ENCODE measurements at regions not wholly inside any gene's neighbourhood (a gene's known extent, or its start where the extent isn't known, plus 50 kb on each side); places are given as distances from the start of the nearest gene placed in this dataset.

GRCh38 chr13:23081220-23081619 is 99.6 kb upstream of the SGCG start:
- ChIA-PET POLR2A (no interaction called here), CTCF (no interaction called here)
- H3K36me3 ChIP-seq (ENCODE audit: control insufficient read depth, insufficient read depth, low read length), result no peaks in the 10 kb centered on the region
- H3K4me3 ChIP-seq (ENCODE audit: low read depth, low read length), result no peak overlapping the region
- DNase-seq (ENCODE audit: low read depth), result no peak
- no peaks in the 10 kb centered on the region for H3K27me3 ChIP-seq (ENCODE audit: control insufficient read depth, insufficient read depth, low read length)
- TF ChIP-seq CTCF (IDR thresholded peaks at IDR 0.05; ENCODE audit: insufficient read depth, low read depth, low read length), result no peak

GRCh38 chr13:23081901-23082300 is 98.9 kb upstream of the SGCG start:
- TF ChIP-seq CTCF (IDR thresholded peaks at IDR 0.05; ENCODE audit: insufficient read depth, low read depth, low read length), result no peak
- CTCF ChIA-PET, result no interaction called here
- Histone ChIP-seq H3K27me3 (ENCODE audit: control insufficient read depth, insufficient read depth, low read length) (no peaks in the 10 kb centered on the region), H3K36me3 (ENCODE audit: control insufficient read depth, insufficient read depth, low read length) (no peaks in the 10 kb centered on the region), H3K4me3 (ENCODE audit: low read depth, low read length) (no peak overlapping the region)
- POLR2A ChIA-PET, result no interaction called here
- no peak for DNase-seq (ENCODE audit: low read depth)

- TF ChIP-seq CTCF (IDR thresholded peaks at IDR 0.05; ENCODE audit: insufficient read depth, low read depth, low read length), result no peak
- no peaks in the 10 kb centered on the region for H3K36me3 ChIP-seq (ENCODE audit: control insufficient read depth, insufficient read depth, low read length)
- POLR2A ChIA-PET, result no interaction called here
- no peak overlapping the region for H3K4me3 ChIP-seq (ENCODE audit: low read depth, low read length)
- no peak for DNase-seq (ENCODE audit: low read depth)
- H3K27me3 ChIP-seq (ENCODE audit: control insufficient read depth, insufficient read depth, low read length), result no peaks in the 10 kb centered on the region
- CTCF ChIA-PET, result interaction anchor here (0.9 to 1.2 kb wide), 3 partner anchors 10 to 30 kb away, joined by 3 to 7 read pairs (median 3); no protein-coding TSS in a partner anchor
Observed at GRCh38 chr13:23086968-23087623, 93.7 kb upstream of the SGCG start.

GRCh38 chr13:23087880-23088279 is 92.9 kb upstream of the SGCG start:
- Histone ChIP-seq H3K4me3 (ENCODE audit: low read depth, low read length) (no peak overlapping the region), H3K27me3 (ENCODE audit: control insufficient read depth, insufficient read depth, low read length) (no peaks in the 10 kb centered on the region), H3K36me3 (ENCODE audit: control insufficient read depth, insufficient read depth, low read length) (no peaks in the 10 kb centered on the region)
- POLR2A ChIA-PET, result no interaction called here
- CTCF ChIA-PET, result interaction anchor here (0.9 to 1.2 kb wide), 3 partner anchors 10 to 29 kb away, joined by 3 to 7 read pairs (median 3); no protein-coding TSS in a partner anchor
- DNase-seq (ENCODE audit: low read depth), result no peak
- TF ChIP-seq CTCF (IDR thresholded peaks at IDR 0.05; ENCODE audit: insufficient read depth, low read depth, low read length), result peak; percentile 66

GRCh38 chr13:23098161-23098907 is 82.4 kb upstream of the SGCG start:
- CTCF ChIA-PET, result no interaction called here
- DNase-seq (ENCODE audit: low read depth), result no peak
- no peak for TF ChIP-seq CTCF (IDR thresholded peaks at IDR 0.05; ENCODE audit: insufficient read depth, low read depth, low read length)
- Histone ChIP-seq H3K27me3 (ENCODE audit: control insufficient read depth, insufficient read depth, low read length) (no peaks in the 10 kb centered on the region), H3K36me3 (ENCODE audit: control insufficient read depth, insufficient read depth, low read length) (no peaks in the 10 kb centered on the region), H3K4me3 (ENCODE audit: low read depth, low read length) (no peak overlapping the region)
- POLR2A ChIA-PET, result no interaction called here

Data from BJ (cell line).